NCI-H1930 (cell line): ENCODE measurements at regions not wholly inside any gene's neighbourhood (a gene's known extent, or its start where the extent isn't known, plus 50 kb on each side); places are given as distances from the start of the nearest gene placed in this dataset.

Experiments used
- DNase-seq, 2 experiments: peaks; one replicate each; lab custom pipeline; 2025; lab: John Stamatoyannopoulos, UW

- no peak for DNase-seq
Observed at GRCh38 chr2:66802877-66803276, 368.0 kb downstream of the MEIS1 start.

GRCh38 chr2:66803726-66804125 lies 368.8 kb downstream of the MEIS1 start:
- no peak for DNase-seq

- DNase-seq = no peak
Observed at GRCh38 chr2:66805016-66805865, 370.3 kb downstream of the MEIS1 start.

GRCh38 chr2:66805968-66806367 lies 371.0 kb downstream of the MEIS1 start:
- DNase-seq = no peak

- no peak for DNase-seq
Observed at GRCh38 chr2:66813525-66813924, 378.6 kb downstream of the MEIS1 start.

- DNase-seq = no peak
Observed at GRCh38 chr2:66813976-66814375, 379.1 kb downstream of the MEIS1 start.

GRCh38 chr2:66814916-66815315 lies 380.0 kb downstream of the MEIS1 start:
- DNase-seq = no peak

GRCh38 chr2:66815886-66816285 lies 381.0 kb downstream of the MEIS1 start:
- no peak for DNase-seq

- DNase-seq = no peak
Observed at GRCh38 chr2:66821168-66821567, 386.2 kb downstream of the MEIS1 start.

GRCh38 chr2:66822186-66822585 lies 387.3 kb downstream of the MEIS1 start:
- DNase-seq = no peak

- no peak for DNase-seq
Observed at GRCh38 chr2:66824926-66825325, 390.0 kb downstream of the MEIS1 start.

GRCh38 chr2:66827851-66828250 lies 392.9 kb downstream of the MEIS1 start:
- no peak for DNase-seq

- no peak for DNase-seq
Observed at GRCh38 chr2:66828876-66829275, 394.0 kb downstream of the MEIS1 start.

GRCh38 chr2:66830881-66831280 lies 396.0 kb downstream of the MEIS1 start:
- DNase-seq = no peak

GRCh38 chr2:66832646-66833435 lies 397.9 kb downstream of the MEIS1 start:
- no peak for DNase-seq

GRCh38 chr2:66834859-66835258 lies 399.9 kb downstream of the MEIS1 start:
- no peak for DNase-seq

GRCh38 chr2:66836851-66837250 lies 401.9 kb downstream of the MEIS1 start:
- no peak for DNase-seq

GRCh38 chr2:66839551-66840320 lies 404.8 kb downstream of the MEIS1 start:
- no peak for DNase-seq

- DNase-seq = no peak
Observed at GRCh38 chr2:66840321-66841002, 405.5 kb downstream of the MEIS1 start.

GRCh38 chr2:66843847-66844246 lies 408.9 kb downstream of the MEIS1 start:
- no peak for DNase-seq

GRCh38 chr2:66845307-66845706 lies 410.4 kb downstream of the MEIS1 start:
- DNase-seq = no peak

GRCh38 chr2:66846887-66847286 lies 412.0 kb downstream of the MEIS1 start:
- DNase-seq = no peak
